Loucy (cell line): ENCODE measurements at regions not wholly inside any gene's neighbourhood (a gene's known extent, or its start where the extent isn't known, plus 50 kb on each side); places are given as distances from the start of the nearest gene placed in this dataset.

ENCODE experiments used
- H2AFZ ChIP-seq: fragments of 200-600 bp; sonication (generic); 2 replicates; pipeline ENCODE4 v1.6.0; 2016; ENCODE audit warnings: antibody characterized with exemption, mild to moderate bottlenecking, low read length, moderate library complexity
- H3F3A ChIP-seq: fragments of 200-600 bp; 2 replicates; pipeline ENCODE4 v1.6.0; 2016; ENCODE audit warnings: antibody characterized with exemption, low read depth, mild to moderate bottlenecking
- H3K27me3 ChIP-seq: fragments of 200-600 bp; sonication (generic); 2 replicates; pipeline ENCODE4 v1.6.1; 2014; ENCODE audit warnings: low read length, mild to moderate bottlenecking; ENCODE audit not compliant: insufficient read depth, poor library complexity, severe bottlenecking
- H3K36me3 ChIP-seq: fragments of 200-600 bp; sonication (generic); 2 replicates; pipeline ENCODE4 v1.6.1; 2016; ENCODE audit warnings: low read length; ENCODE audit not compliant: insufficient read depth
- H3K4me1 ChIP-seq: fragments of 200-600 bp; sonication (generic); 2 replicates; pipeline ENCODE4 v1.5.1; 2014; ENCODE audit warnings: low read length, mild to moderate bottlenecking; ENCODE audit not compliant: insufficient read depth, poor library complexity, severe bottlenecking
- H3K4me2 ChIP-seq: fragments of 200-600 bp; sonication (generic); 2 replicates; pipeline ENCODE4 v1.6.0; 2014; ENCODE audit warnings: antibody characterized with exemption, low read length, low read depth, mild to moderate bottlenecking; ENCODE audit not compliant: poor library complexity, severe bottlenecking
- H3K4me3 ChIP-seq: fragments of 200-600 bp; sonication (generic); 2 replicates; pipeline ENCODE4 v1.5.1; 2014; ENCODE audit warnings: low read length, mild to moderate bottlenecking, mixed read lengths; ENCODE audit not compliant: poor library complexity, severe bottlenecking
- H3K79me2 ChIP-seq: fragments of 200-600 bp; sonication (generic); 2 replicates; pipeline ENCODE4 v1.6.1; 2014; ENCODE audit warnings: low read length; ENCODE audit not compliant: insufficient read depth
- H3K9ac ChIP-seq: fragments of 200-600 bp; sonication (generic); 2 replicates; pipeline ENCODE4 v1.6.0; 2014; ENCODE audit warnings: mild to moderate bottlenecking, low read depth, low read length, moderate library complexity; ENCODE audit not compliant: poor library complexity, severe bottlenecking
- H3K9me2 ChIP-seq: fragments of 200-600 bp; sonication (generic); replicated peaks from 2 replicates; pipeline ENCODE4 v1.6.1; 2016; ENCODE audit warnings: low read depth, low read length, mixed read lengths
- H3K9me3 ChIP-seq: fragments of 200-600 bp; sonication (generic); 2 replicates; pipeline ENCODE4 v1.6.1; 2014; ENCODE audit warnings: mild to moderate bottlenecking, antibody characterized with exemption, low read length, low read depth; ENCODE audit not compliant: insufficient read depth
- H4K20me1 ChIP-seq: fragments of 200-600 bp; sonication (generic); 2 replicates; pipeline ENCODE4 v1.6.0; 2014; ENCODE audit warnings: antibody characterized with exemption, low read length, mild to moderate bottlenecking; ENCODE audit not compliant: insufficient read depth, poor library complexity, severe bottlenecking
- EZH2phosphoT487 ChIP-seq: fragments of 200-600 bp; IDR thresholded peaks from 2 replicates; pipeline ENCODE4 v1.6.1; 2018; ENCODE audit warnings: antibody characterized with exemption, mild to moderate bottlenecking, moderate library complexity, borderline replicate concordance
- TF ChIP-seq, protein P1 (sequence below): fragments of 200-600 bp; sonication (generic); conservative IDR thresholded peaks from 2 replicates; pipeline ENCODE4 v1.5.1; 2014; ENCODE audit warnings: mild to moderate bottlenecking, antibody characterized with exemption, low read length

GRCh38 chr13:104422668-104423067 lies 1356.5 kb upstream of the SLC10A2 start:
- Histone ChIP-seq H3K27me3 (no peaks in the 10 kb centered on the region), H3F3A (no peaks in the 10 kb centered on the region), H2AFZ (no peak overlapping the region), H3K4me1 (no peaks in the 10 kb centered on the region), H3K4me2 (no peak overlapping the region), H3K36me3 (no peaks in the 10 kb centered on the region), H3K9me3 (no peaks in the 10 kb centered on the region; the same call in 1 of the 2 replicates), H3K4me3 (no peak overlapping the region), H3K9ac (no peak overlapping the region), H3K79me2 (no peaks in the 10 kb centered on the region), H4K20me1 (no peaks in the 10 kb centered on the region), H3K9me2 (no peaks in the 10 kb centered on the region)
- no peak for TF ChIP-seq EZH2phosphoT487
- TF ChIP-seq, protein P1, sequence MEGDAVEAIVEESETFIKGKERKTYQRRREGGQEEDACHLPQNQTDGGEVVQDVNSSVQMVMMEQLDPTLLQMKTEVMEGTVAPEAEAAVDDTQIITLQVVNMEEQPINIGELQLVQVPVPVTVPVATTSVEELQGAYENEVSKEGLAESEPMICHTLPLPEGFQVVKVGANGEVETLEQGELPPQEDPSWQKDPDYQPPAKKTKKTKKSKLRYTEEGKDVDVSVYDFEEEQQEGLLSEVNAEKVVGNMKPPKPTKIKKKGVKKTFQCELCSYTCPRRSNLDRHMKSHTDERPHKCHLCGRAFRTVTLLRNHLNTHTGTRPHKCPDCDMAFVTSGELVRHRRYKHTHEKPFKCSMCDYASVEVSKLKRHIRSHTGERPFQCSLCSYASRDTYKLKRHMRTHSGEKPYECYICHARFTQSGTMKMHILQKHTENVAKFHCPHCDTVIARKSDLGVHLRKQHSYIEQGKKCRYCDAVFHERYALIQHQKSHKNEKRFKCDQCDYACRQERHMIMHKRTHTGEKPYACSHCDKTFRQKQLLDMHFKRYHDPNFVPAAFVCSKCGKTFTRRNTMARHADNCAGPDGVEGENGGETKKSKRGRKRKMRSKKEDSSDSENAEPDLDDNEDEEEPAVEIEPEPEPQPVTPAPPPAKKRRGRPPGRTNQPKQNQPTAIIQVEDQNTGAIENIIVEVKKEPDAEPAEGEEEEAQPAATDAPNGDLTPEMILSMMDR = no peak

DNA sequence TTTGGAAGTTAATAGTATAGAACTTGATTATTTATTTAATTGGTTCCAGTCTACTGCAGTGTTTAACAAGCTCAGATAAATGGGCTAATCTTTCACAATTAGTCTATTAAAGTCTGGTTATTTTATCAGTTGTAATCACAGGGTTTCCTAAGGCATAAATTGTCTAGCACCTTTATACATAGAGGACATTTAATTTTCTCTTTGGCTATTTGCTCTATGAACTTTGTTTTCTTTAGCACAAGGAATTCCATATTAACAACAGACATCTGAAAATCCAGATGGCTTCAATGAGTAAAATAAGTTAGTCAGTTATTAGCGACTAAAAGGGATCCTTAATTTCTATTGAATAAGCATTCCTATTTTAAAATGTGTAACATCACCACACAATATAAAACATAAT lies 1350.8 kb upstream of the SLC10A2 start:
- H3F3A ChIP-seq = no peaks in the 10 kb centered on the region
- no peak overlapping the region for H2AFZ ChIP-seq
- H3K27me3 ChIP-seq = no peaks in the 10 kb centered on the region
- H3K4me3 ChIP-seq = no peak overlapping the region
- no peaks in the 10 kb centered on the region for H3K9me3 ChIP-seq
- H3K79me2 ChIP-seq = no peaks in the 10 kb centered on the region
- TF ChIP-seq, protein P1 = no peak
- TF ChIP-seq EZH2phosphoT487 = no peak
- no peaks in the 10 kb centered on the region for H3K36me3 ChIP-seq
- H3K9me2 ChIP-seq = no peaks in the 10 kb centered on the region
- H3K4me2 ChIP-seq = no peak overlapping the region
- H4K20me1 ChIP-seq = no peaks in the 10 kb centered on the region
- H3K9ac ChIP-seq = no peak overlapping the region
- H3K4me1 ChIP-seq = no peaks in the 10 kb centered on the region

DNA sequence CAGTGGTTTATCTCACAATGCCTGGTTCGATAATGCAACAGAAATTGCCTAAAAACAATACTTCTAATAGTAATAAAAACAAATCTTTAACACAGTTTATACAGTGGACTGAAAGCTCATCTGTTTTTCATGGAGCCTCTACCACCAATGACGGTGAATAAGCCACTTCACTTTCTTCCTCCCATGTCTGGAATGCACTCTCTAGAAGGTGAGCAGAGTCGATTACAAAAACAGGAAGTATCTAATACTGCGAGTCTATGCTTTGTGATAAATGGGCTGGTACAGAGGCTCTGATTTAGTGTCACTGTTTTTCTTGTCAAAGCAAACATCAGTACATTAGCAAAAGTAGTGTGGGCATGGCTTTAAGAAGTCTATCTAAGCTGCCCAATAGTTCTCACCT lies 1348.6 kb upstream of the SLC10A2 start:
- H2AFZ ChIP-seq = no peak overlapping the region
- H3K9me2 ChIP-seq = no peaks in the 10 kb centered on the region
- no peaks in the 10 kb centered on the region for H3F3A ChIP-seq
- no peaks in the 10 kb centered on the region for H3K79me2 ChIP-seq
- no peaks in the 10 kb centered on the region for H3K4me1 ChIP-seq
- no peak overlapping the region for H3K4me3 ChIP-seq
- no peaks in the 10 kb centered on the region for H4K20me1 ChIP-seq
- H3K27me3 ChIP-seq = no peaks in the 10 kb centered on the region
- no peaks in the 10 kb centered on the region for H3K9me3 ChIP-seq
- no peaks in the 10 kb centered on the region for H3K36me3 ChIP-seq
- H3K9ac ChIP-seq = no peak overlapping the region
- H3K4me2 ChIP-seq = no peak overlapping the region
- TF ChIP-seq, protein P1 = no peak
- no peak for TF ChIP-seq EZH2phosphoT487
